ENCODE measurements at regions not wholly inside any gene's neighbourhood (a gene's known extent, or its start where the extent isn't known, plus 50 kb on each side); places are given as distances from the start of the nearest gene placed in this dataset.

DNA sequence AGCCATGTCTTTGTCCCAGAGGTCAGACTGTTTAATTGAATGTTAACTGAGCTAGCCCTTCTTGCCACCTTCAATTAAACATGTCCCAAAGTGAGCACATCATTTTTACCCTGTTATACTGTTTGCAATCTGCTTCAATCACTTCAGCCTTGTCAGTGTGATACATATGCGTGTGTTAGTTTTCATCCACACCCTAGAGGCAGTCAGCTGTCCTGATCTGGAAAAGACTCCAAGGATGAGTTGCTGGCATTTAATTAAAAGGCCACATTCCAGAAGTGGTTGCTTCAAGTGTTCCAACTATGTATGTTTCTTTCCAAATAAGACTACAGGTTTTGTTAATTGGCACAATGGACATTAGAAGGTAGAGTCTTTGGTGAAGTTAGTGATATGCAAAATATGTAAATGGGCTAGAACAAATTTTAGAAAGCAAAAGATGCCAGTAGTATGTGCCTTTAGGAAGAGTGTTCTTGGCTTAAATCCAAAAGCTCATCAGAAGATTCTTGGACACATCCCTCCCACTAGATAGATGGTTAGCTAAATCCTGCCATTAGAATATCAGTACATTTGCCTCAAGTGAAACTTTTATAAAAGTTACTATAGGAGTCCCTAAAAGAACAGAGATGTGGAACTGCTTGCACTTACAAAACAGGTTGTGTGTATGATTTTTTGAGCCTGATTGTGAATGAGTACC, 79.5 kb upstream of the SLIT2 start:
- intact Hi-C loops (cut with DNase I) = no loop called here
- Histone ChIP-seq H3K9me3 (peaks cover 0 to 17% (median 4%) of the 10 kb centered on the region in 12 donors), H3K4me1 (no peaks in the 10 kb centered on the region), H3K27me3 (no peaks in the 10 kb centered on the region), H3K27ac (no peak overlapping the region), H3K4me3 (no peak overlapping the region), H3K36me3 (no peaks in the 10 kb centered on the region)
- DNase-seq (no peak), ATAC-seq (no peak)
- 38 to 53% (median 44%) methylated on average over 1 of the region's 1 CpG for WGBS, 4 donors
- TF ChIP-seq, protein P1, sequence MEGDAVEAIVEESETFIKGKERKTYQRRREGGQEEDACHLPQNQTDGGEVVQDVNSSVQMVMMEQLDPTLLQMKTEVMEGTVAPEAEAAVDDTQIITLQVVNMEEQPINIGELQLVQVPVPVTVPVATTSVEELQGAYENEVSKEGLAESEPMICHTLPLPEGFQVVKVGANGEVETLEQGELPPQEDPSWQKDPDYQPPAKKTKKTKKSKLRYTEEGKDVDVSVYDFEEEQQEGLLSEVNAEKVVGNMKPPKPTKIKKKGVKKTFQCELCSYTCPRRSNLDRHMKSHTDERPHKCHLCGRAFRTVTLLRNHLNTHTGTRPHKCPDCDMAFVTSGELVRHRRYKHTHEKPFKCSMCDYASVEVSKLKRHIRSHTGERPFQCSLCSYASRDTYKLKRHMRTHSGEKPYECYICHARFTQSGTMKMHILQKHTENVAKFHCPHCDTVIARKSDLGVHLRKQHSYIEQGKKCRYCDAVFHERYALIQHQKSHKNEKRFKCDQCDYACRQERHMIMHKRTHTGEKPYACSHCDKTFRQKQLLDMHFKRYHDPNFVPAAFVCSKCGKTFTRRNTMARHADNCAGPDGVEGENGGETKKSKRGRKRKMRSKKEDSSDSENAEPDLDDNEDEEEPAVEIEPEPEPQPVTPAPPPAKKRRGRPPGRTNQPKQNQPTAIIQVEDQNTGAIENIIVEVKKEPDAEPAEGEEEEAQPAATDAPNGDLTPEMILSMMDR (IDR thresholded peaks at IDR 0.05) = no peak
- TF ChIP-seq POLR2A (IDR thresholded peaks at IDR 0.05) = no peak

DNA sequence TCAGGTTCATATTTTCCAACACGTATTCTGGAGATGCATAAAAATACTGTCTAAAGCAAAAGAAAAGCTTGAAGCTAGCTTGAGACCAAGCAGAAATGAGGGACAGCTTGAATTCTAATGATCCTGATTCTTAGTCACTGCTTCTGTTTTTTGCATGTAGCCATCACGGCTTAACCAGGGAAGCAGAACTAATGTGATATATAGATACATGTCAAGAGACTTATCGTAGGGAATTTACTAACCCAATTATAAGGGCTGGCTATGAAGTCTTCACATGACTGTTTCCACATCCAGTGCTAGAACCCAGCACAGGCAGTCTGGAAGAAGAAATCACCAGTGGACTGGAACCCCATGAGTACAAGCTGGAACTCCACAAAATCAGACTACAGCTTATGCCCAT, 85.2 kb upstream of the SLIT2 start:
- DNase-seq = no peak
- Histone ChIP-seq H3K4me1 (no peaks in the 10 kb centered on the region), H3K36me3 (no peaks in the 10 kb centered on the region), H3K9me3 (no peaks in the 10 kb centered on the region), H3K4me3 (no peak overlapping the region), H3K27ac (no peak overlapping the region), H3K27me3 (no peaks in the 10 kb centered on the region)
- intact Hi-C loops (cut with DNase I) = no loop called here
- no peak for ATAC-seq
- whole genome bisulfite sequencing, 4 donors = 55 to 58% (median 57%) methylated on average over 3 of the region's 3 CpGs
- TF ChIP-seq, protein P1 (IDR thresholded peaks at IDR 0.05) = no peak
- TF ChIP-seq POLR2A (IDR thresholded peaks at IDR 0.05) = no peak

DNA sequence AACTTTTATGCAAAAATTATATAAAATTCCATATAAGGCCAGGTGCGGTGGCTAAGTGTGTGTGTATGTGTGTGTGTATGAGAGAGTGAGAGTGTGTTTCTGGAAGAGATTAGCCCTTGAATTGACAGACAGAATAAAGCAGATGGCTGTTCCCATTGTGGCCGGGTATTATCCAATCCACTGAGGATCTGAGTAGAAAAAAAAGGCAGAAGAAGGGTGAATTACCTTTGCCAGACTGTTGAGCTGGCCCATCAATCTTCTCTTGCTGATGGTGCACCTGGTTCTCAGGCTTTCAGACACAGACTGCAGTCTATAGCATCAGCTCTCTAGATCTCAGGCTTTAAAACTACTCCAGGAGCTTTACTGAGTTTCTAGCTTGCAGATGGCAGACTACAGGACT, 92.2 kb upstream of the SLIT2 start:
- 87 to 92% (median 88%) methylated on average over 2 of the region's 2 CpGs for WGBS, 4 donors
- Histone ChIP-seq H3K9me3 (no peaks in the 10 kb centered on the region), H3K27me3 (no peaks in the 10 kb centered on the region), H3K36me3 (no peaks in the 10 kb centered on the region), H3K27ac (no peak overlapping the region), H3K4me1 (no peaks in the 10 kb centered on the region), H3K4me3 (no peak overlapping the region)
- ATAC-seq = no peak
- intact Hi-C loops (cut with DNase I) = no loop called here
- no peak for DNase-seq
- TF ChIP-seq, protein P1 (IDR thresholded peaks at IDR 0.05) = no peak
- no peak for TF ChIP-seq POLR2A (IDR thresholded peaks at IDR 0.05)

DNA sequence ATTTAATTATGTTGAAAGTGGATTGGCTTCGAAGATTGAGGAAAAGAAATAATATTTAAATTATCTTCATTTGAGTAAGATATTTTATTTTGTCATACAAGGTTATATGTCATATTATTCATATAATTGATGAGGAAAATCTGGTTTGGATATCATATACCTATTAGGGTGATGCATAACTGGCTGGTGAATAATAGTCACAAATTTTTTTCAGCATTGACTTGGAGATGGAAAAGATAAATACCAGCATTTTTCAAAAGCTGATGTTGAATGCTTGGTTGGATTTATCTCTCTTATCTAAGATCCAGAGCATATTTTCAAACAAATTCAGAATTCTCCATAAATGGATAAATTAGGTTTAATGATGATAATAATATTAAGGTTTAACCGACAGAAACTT, 93.5 kb upstream of the SLIT2 start:
- H3K4me3 ChIP-seq = no peak overlapping the region
- ATAC-seq (no peak), DNase-seq (no peak)
- H3K36me3 ChIP-seq = no peaks in the 10 kb centered on the region
- no peaks in the 10 kb centered on the region for H3K9me3 ChIP-seq
- H3K27ac ChIP-seq = no peak overlapping the region
- TF ChIP-seq, protein P1 (IDR thresholded peaks at IDR 0.05) = no peak
- TF ChIP-seq POLR2A (IDR thresholded peaks at IDR 0.05) = no peak
- H3K4me1 ChIP-seq = no peaks in the 10 kb centered on the region
- intact Hi-C loops (cut with DNase I) = no loop called here
- H3K27me3 ChIP-seq = no peaks in the 10 kb centered on the region
- 88 to 97% (median 90%) methylated on average over 2 of the region's 2 CpGs for WGBS, 4 donors

Measured in heart left ventricle (tissue), 16 donors.